Pancreas (tissue), 10 donors: ENCODE measurements at regions not wholly inside any gene's neighbourhood (a gene's known extent, or its start where the extent isn't known, plus 50 kb on each side); places are given as distances from the start of the nearest gene placed in this dataset.

Experiments
- ATAC-seq, 4 donors: fragments of 200-7000 bp; cut with Tn5 transposase; one replicate each; pipeline versions ENCODE4 v1.8.0 to v1.9.1; 2020; ENCODE audit warnings: mild to moderate bottlenecking in 4 of 4, moderate library complexity in 4 of 4
- DNase-seq, 6 donors: peaks; one replicate each; pipeline ENCODE4 v3.0.0-alpha.2; 2020
- FAIRE-seq: peaks from 2 replicates; lab custom pipeline; 2012; peaks lifted over from hg19 to GRCh38; lab: Jason Lieb, UNC
- H3K27ac ChIP-seq, 4 donors: fragments of 200-600 bp; sonication (generic); 1 replicate in 3 of 4; 2 replicates in 1 of 4; pipeline versions ENCODE4 v1.5.0 to v1.8.0; 2020
- H3K27me3 ChIP-seq, 4 donors: fragments of 200-600 bp; one replicate each; pipeline ENCODE4 v1.8.0; 2021
- H3K36me3 ChIP-seq, 3 donors: fragments of 200-600 bp; sonication (generic) in 1 of 3; one replicate each; pipeline versions ENCODE4 v1.5.0 to v1.8.0; 2020 to 2021
- H3K4me1 ChIP-seq, 3 donors: fragments of 200-600 bp; one replicate each; pipeline ENCODE4 v1.8.0; 2021
- H3K4me3 ChIP-seq, 4 donors: fragments of 200-600 bp; sonication (generic) in 2 of 4; one replicate each; pipeline versions ENCODE4 v1.5.0 to v1.8.0; 2020 to 2021
- H3K9me3 ChIP-seq, 4 donors: fragments of 200-600 bp; one replicate each; pipeline ENCODE4 v1.8.0; 2021
- WGBS, 2 donors: extraction: QIAGEN DNeasy Blood & Tissue Kit; methylation state at CpG; one replicate each; pipeline ENCODE4 v1.1.7; 2013; 5-methylcytosine and 5-hydroxymethylcytosine counted together
- intact Hi-C, 3 donors: fragments of 100-400 bp; cut with DNase I; formaldehyde crosslinking; loops; one replicate each; pipeline versions ENCODE4 v1.11.1 to v1.14.2; 2022
- TF ChIP-seq, protein P1 (sequence below), 4 donors: fragments of 200-600 bp; sonication (generic) in 3 of 4; IDR thresholded peaks; one replicate each; pipeline versions ENCODE4 v1.5.0 to v1.8.0; 2021; ENCODE audit warnings: antibody characterized with exemption in 4 of 4
- donor health status: healthy with polysubstance abuse.
- donor health status: DM: no; HTN: no; CAD: no; lungs with moderate emphysema.
- donor health status: DM: no; HTN: no; CAD: no.
- donor health status: control.
- donor health status: control.
- donor health status: Bipolar disorder and iron deficiency.
- donor health status: DM: yes; HTN: yes; CAD: no.
- donor health status: DM: no; HTN: no; CAD: no.
- donor health status: DM: no; HTN: no; CAD: no.
- donor health status: DM: yes; HTN: yes; CAD: no.

DNA sequence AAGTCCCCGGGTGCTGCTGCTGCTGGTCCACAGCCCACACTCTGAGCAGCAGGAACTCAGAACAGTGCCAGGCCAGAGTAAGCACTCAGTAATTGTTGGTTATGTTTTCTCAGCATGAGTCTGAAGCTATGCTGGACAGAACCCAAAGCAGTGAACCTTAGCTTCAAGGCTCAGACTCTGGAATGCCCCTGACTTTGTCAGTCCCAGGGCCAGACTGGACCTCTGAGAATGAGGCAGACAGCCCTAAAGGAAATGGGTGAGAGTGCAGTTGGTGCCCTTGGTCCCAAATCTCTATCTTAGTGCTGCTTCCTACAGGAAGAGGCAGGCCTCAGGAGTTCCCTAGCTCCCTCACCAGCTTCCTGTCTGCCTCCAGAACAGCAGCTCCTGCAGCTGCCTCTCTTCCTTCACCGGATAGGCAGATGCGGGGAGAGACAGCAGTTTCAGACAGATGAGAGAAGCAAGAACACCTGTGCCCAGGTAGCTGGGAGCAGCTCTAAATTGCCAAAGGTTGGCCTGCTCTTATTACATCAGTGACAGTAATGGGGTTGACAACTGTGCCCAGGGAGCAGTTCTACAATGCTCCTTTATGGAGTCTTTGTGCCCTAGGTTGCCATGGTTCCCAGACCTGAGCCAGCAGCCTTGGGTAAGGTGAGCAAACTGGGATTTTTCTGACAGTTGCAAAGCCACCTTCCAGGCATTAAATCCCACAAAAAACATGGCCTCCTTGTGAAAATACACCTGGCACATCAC lies 82.2 kb upstream of the CXCL14 start:
- Histone ChIP-seq H3K4me1 (no peaks in the 10 kb centered on the region), H3K4me3 (no peak overlapping the region), H3K27ac (no peak overlapping the region), H3K27me3 (no peaks in the 10 kb centered on the region), H3K36me3 (no peaks in the 10 kb centered on the region), H3K9me3 (no peaks in the 10 kb centered on the region)
- TF ChIP-seq, protein P1, sequence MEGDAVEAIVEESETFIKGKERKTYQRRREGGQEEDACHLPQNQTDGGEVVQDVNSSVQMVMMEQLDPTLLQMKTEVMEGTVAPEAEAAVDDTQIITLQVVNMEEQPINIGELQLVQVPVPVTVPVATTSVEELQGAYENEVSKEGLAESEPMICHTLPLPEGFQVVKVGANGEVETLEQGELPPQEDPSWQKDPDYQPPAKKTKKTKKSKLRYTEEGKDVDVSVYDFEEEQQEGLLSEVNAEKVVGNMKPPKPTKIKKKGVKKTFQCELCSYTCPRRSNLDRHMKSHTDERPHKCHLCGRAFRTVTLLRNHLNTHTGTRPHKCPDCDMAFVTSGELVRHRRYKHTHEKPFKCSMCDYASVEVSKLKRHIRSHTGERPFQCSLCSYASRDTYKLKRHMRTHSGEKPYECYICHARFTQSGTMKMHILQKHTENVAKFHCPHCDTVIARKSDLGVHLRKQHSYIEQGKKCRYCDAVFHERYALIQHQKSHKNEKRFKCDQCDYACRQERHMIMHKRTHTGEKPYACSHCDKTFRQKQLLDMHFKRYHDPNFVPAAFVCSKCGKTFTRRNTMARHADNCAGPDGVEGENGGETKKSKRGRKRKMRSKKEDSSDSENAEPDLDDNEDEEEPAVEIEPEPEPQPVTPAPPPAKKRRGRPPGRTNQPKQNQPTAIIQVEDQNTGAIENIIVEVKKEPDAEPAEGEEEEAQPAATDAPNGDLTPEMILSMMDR (IDR thresholded peaks at IDR 0.05), result no peak
- WGBS, 2 donors, result 49 to 66% methylated on average over 3 of the region's 3 CpGs
- no peak for ATAC-seq
- FAIRE-seq, result no peak
- intact Hi-C loops, result no loop called here
- DNase-seq, result no peak

DNA sequence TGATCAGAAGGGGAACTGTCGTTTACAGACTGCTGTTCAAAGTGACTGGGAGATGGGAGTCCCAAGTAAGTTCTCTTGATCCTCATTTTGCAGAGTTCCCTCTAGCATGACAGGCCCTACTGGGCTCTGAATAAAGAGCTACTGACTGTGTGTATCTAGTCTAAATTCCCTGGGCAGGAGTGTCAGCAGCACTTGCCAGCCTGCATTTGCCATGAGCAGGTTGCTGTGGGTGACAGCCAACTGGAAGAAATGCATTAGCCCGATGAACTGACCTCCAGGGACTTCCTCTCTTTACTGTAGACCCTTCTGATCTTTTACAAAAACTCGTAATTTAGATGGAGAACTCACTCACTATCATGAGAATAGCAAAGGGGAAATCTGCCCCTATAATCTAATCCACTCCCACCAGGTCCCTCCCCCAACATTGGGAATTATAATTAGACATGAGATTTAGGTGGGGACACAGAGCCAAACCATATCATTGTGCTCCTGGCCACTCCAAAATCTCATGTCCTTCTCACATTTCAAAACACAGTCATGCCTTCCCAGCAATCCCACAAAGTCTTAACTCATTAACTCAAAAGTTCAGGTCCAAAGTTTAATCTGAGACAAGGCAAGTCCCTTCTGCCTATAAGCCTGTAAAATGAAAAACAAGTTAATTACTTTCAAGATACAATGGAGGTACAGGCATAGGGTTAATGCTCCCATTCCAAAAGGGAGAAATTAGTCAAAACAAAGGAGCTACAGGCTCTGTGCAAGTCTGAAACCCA lies 78.9 kb upstream of the CXCL14 start:
- TF ChIP-seq, protein P1 (IDR thresholded peaks at IDR 0.05), result no peak
- no peaks in the 10 kb centered on the region for H3K36me3 ChIP-seq
- no peak overlapping the region for H3K27ac ChIP-seq
- no peak overlapping the region for H3K4me3 ChIP-seq
- intact Hi-C loops, result no loop called here
- 34 to 62% methylated on average over 3 of the region's 3 CpGs for WGBS, 2 donors
- ATAC-seq, result no peak
- no peaks in the 10 kb centered on the region for H3K9me3 ChIP-seq
- H3K4me1 ChIP-seq, result no peaks in the 10 kb centered on the region
- no peak for FAIRE-seq
- DNase-seq, result no peak
- no peaks in the 10 kb centered on the region for H3K27me3 ChIP-seq

DNA sequence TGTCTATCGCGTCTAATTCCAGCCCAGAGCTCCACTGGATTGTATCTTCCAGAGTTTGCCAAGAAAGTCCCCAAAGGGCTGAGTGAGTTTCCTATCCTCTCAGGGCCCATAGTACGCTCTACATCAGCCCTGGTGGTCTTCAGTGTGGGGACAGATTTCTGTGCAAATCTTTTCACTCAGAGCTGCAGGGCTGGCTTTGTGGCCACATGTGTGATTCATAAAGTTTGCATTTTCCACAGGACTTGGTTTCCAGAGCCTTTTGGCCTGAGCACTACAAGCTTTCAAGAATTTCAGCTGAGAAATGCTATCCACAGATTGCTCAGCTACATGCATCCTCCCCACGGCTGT lies 76.7 kb upstream of the CXCL14 start:
- no peak overlapping the region for H3K4me3 ChIP-seq
- intact Hi-C loops, result no loop called here

DNA sequence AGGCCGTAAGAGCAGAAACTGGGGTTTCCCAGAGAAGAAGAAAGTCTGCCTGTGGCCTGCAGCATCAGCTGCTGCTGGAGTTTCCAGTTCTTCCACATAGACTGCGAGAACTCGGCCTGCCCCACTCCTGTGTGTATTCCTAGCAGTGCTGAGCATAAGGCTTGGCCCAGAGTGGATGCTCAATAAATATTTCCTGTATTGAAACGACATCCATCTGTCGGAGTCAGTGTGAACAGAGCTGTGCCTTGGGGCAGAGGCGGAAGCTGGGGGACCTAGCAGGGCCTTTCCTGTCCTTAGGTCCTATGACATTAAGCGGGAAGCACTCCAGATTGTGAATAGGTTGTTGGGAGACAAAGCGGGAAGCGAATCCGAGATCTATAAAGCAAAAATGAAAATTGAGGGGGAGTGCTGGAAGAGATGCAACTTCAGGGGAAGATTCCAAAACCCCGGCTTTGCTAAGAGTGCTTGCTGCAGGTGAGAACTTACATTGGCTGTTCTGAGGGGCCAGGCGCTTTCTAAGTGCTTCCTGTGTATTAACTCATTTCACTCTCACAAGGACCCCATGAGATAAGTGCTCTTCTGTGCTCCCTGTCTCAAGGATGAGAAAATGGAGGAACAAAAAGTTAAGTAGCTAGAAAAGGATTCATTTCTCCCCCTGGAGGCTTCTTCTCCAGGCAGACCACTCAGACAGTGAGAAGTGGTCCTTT lies 76.1 kb upstream of the CXCL14 start:
- Histone ChIP-seq H3K36me3 (no peaks in the 10 kb centered on the region), H3K27ac (no peak overlapping the region), H3K4me3 (no peak overlapping the region), H3K4me1 (no peaks in the 10 kb centered on the region), H3K27me3 (no peaks in the 10 kb centered on the region), H3K9me3 (no peaks in the 10 kb centered on the region)
- FAIRE-seq (no peak), DNase-seq (no peak), ATAC-seq (no peak)
- TF ChIP-seq, protein P1 (IDR thresholded peaks at IDR 0.05), result no peak
- WGBS, 2 donors, result 76 to 79% methylated on average over 12 of the region's 12 CpGs
- intact Hi-C loops, result no loop called here

More for the DNA sequence above, 76.7 kb upstream of the CXCL14 start:
- no peaks in the 10 kb centered on the region for H3K9me3 ChIP-seq
- TF ChIP-seq, protein P1 (IDR thresholded peaks at IDR 0.05), result no peak
- H3K27ac ChIP-seq, result no peak overlapping the region
- DNase-seq, result no peak
- ATAC-seq, result peak in 1 of 4 donors; percentile 36
- no peak for FAIRE-seq
- no peaks in the 10 kb centered on the region for H3K4me1 ChIP-seq
- 72 to 78% methylated on average over 4 of the region's 4 CpGs for WGBS, 2 donors
- H3K36me3 ChIP-seq, result no peaks in the 10 kb centered on the region
- H3K27me3 ChIP-seq, result no peaks in the 10 kb centered on the region
